ENCODE measurements at regions not wholly inside any gene's neighbourhood (a gene's known extent, or its start where the extent isn't known, plus 50 kb on each side); places are given as distances from the start of the nearest gene placed in this dataset.
A peak's percentile ranks its signal among the peaks of the same experiment; 100 is the strongest.

GRCh38 chr1:178024504-178024903 is 54.6 kb upstream of the SEC16B start:
- Histone ChIP-seq H3K4me1 (ENCODE audit: control insufficient read depth in 5 of 5, insufficient read depth in 5 of 5, low read length in 5 of 5) (peaks cover 0 to 3% (median 0%) of the 10 kb centered on the region in 5 donors), H3K9me3 (ENCODE audit: control insufficient read depth in 4 of 4, insufficient read depth in 3 of 4, low read length in 3 of 4) (no peaks in the 10 kb centered on the region), H3K27ac (ENCODE audit: low read depth in 1 of 2, low read length in 1 of 2) (no peak overlapping the region), H3K4me3 (no peak overlapping the region), H3K27me3 (ENCODE audit: control insufficient read depth in 3 of 3, insufficient read depth in 3 of 3, low read length in 2 of 3) (no peaks in the 10 kb centered on the region), H3K36me3 (ENCODE audit: control insufficient read depth in 4 of 4, insufficient read depth in 4 of 4, low read length in 4 of 4) (peaks cover 0 to 20% (median 2%) of the 10 kb centered on the region in 4 donors), H3K9ac (ENCODE audit: insufficient read depth in 1 of 2, low read length in 2 of 2) (no peak overlapping the region)
- DNase-seq (no peak), ATAC-seq (ENCODE audit: insufficient read depth, low FRiP score) (no peak)
- 96 to 99% methylated on average over 3 of the region's 3 CpGs for WGBS, 2 donors
- no peak for TF ChIP-seq CTCF (IDR thresholded peaks at IDR 0.05; ENCODE audit: control extremely low read depth, extremely low read depth)

DNA sequence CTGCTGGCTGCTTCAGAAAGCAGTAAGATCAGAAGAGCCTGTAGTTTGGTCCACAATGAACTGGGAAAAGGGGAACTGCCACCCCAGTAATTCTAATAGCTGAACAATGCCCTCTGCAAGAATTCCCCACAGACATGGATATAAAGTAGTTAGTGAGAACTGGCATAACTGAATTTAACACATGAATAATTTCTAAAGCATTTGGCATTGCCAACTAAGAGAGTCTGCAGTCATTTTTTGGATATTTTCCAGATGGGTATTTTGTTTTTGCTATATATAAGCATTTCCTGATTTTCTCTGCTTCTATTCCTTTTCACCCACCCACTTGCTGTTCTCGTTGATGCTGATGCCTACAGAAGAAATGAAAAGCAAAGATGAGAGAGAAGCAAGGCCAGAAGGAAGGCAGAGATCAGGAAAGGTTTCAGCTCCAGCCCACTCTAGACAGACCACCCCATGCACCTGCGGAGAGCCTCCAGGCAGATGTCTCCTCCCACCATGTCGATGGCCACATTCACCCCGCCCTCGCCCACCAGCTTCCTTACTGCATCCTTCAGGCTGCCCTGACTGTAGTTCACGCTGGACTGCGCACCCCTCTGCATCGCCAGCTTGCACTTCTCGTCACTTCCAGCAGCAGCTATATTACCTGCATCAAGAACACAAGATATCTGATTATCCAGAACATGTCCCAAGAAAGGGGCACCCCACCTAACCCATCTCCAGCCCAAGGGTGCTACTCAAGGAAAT is 55.9 kb upstream of the SEC16B start:
- WGBS, 2 donors: 92 to 95% methylated on average over 9 of the region's 9 CpGs
- H3K4me3 ChIP-seq: no peak overlapping the region
- H3K4me1 ChIP-seq (ENCODE audit: control insufficient read depth in 5 of 5, insufficient read depth in 5 of 5, low read length in 5 of 5): peaks cover 0 to 10% (median 1%) of the 10 kb centered on the region in 5 donors
- no peak for ATAC-seq (ENCODE audit: insufficient read depth, low FRiP score)
- TF ChIP-seq CTCF (IDR thresholded peaks at IDR 0.05; ENCODE audit: control extremely low read depth, extremely low read depth): no peak
- no peaks in the 10 kb centered on the region for H3K9me3 ChIP-seq (ENCODE audit: control insufficient read depth in 4 of 4, insufficient read depth in 3 of 4, low read length in 3 of 4)
- no peak for DNase-seq
- peaks cover 0 to 18% (median 2%) of the 10 kb centered on the region in 4 donors for H3K36me3 ChIP-seq (ENCODE audit: control insufficient read depth in 4 of 4, insufficient read depth in 4 of 4, low read length in 4 of 4)
- H3K27me3 ChIP-seq (ENCODE audit: control insufficient read depth in 3 of 3, insufficient read depth in 3 of 3, low read length in 2 of 3): no peaks in the 10 kb centered on the region
- H3K9ac ChIP-seq (ENCODE audit: insufficient read depth in 1 of 2, low read length in 2 of 2): no peak overlapping the region
- H3K27ac ChIP-seq (ENCODE audit: low read depth in 1 of 2, low read length in 1 of 2): no peak overlapping the region

DNA sequence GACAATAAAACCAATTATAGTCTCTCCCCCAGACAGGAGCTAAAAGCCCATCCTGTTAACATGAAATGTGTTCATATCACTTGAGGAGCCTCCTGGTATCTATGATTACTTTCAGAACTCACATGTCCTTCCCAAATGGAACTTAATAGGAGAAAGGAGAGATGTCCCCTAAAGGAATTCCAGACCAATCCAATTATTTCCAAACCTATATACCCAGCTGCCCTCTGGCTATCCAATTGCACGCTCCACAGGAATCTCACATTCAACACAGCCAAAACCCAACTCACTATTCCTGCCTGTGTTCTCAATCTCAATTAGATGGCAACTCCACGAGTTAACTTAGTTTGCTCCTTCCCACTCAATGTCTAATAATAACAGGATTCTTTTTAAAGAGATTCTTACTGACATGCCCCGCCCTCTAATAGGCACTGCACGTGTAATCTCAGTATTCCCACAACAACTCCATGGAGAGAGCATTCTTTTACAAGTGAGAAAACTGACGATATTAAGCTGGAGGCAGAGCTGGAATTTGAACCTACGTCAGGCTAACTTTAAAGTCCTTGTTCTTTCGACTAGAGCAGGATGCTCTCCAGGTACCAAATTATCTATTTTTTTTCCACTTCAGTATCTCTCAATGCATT is 59.1 kb upstream of the SEC16B start:
- H3K27me3 ChIP-seq (ENCODE audit: control insufficient read depth in 3 of 3, insufficient read depth in 3 of 3, low read length in 2 of 3): no peaks in the 10 kb centered on the region
- H3K36me3 ChIP-seq (ENCODE audit: control insufficient read depth in 4 of 4, insufficient read depth in 4 of 4, low read length in 4 of 4): peaks cover 0 to 6% (median 0%) of the 10 kb centered on the region in 4 donors
- ATAC-seq (ENCODE audit: insufficient read depth, low FRiP score) (no peak), DNase-seq (no peak)
- H3K4me3 ChIP-seq: no peak overlapping the region
- no peaks in the 10 kb centered on the region for H3K9me3 ChIP-seq (ENCODE audit: control insufficient read depth in 4 of 4, insufficient read depth in 3 of 4, low read length in 3 of 4)
- no peak overlapping the region for H3K9ac ChIP-seq (ENCODE audit: insufficient read depth in 1 of 2, low read length in 2 of 2)
- H3K4me1 ChIP-seq (ENCODE audit: control insufficient read depth in 5 of 5, insufficient read depth in 5 of 5, low read length in 5 of 5): peaks cover 0 to 17% (median 14%) of the 10 kb centered on the region in 5 donors
- TF ChIP-seq CTCF (IDR thresholded peaks at IDR 0.05; ENCODE audit: control extremely low read depth, extremely low read depth): no peak
- 79 to 87% methylated on average over 7 of the region's 7 CpGs for WGBS, 2 donors
- H3K27ac ChIP-seq (ENCODE audit: low read depth in 1 of 2, low read length in 1 of 2): peak overlapping the region in 1 of 2 donors; percentile 4
